AG09309 (cell line): ENCODE measurements at regions not wholly inside any gene's neighbourhood (a gene's known extent, or its start where the extent isn't known, plus 50 kb on each side); places are given as distances from the start of the nearest gene placed in this dataset.

Source experiments
- DNase-seq: peaks from one replicate; pipeline ENCODE4 v3.0.0-alpha.2; 2010; ENCODE audit warnings: low read depth
- H3K4me3 ChIP-seq: 2 replicates; pipeline ENCODE4 v1.5.1; 2011; ENCODE audit warnings: mild to moderate bottlenecking, low read depth, low read length, moderate library complexity; ENCODE audit not compliant: control insufficient read depth
- CTCF ChIP-seq: IDR thresholded peaks from 2 replicates; pipeline ENCODE4 v1.5.1; 2011; ENCODE audit warnings: mild to moderate bottlenecking, low read depth, low read length, inconsistent platforms; ENCODE audit not compliant: insufficient read depth, control insufficient read depth; ENCODE audit errors: missing control alignments

- no peak for DNase-seq
- TF ChIP-seq CTCF, result no peak
- H3K4me3 ChIP-seq, result no peak overlapping the region
These were observed 341.0 kb downstream of the MEIS1 start for GRCh38 chr2:66775730-66776422.

DNA sequence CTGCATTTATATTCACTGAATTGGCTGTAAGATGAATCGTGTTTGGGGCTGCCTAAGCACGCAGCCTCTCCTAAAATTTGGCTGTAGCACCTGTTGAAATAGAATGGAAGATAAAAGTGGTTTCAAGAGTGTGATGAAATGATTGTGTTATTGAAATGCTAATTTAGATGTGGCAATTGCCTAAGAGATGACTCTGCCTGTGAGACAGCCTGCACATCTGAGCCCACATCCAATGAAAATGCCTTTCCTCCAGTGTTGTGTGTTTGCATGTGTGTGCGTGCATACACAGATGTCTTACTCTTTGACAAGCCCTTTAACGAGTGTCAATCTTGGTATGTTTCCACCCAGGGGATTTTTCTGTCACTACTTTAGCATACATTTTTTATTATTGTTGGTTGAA lies 346.9 kb downstream of the MEIS1 start:
- TF ChIP-seq CTCF, result no peak
- DNase-seq, result no peak
- H3K4me3 ChIP-seq, result no peak overlapping the region

- no peak for TF ChIP-seq CTCF
- H3K4me3 ChIP-seq, result no peak overlapping the region
- DNase-seq, result no peak
These were observed 347.9 kb downstream of the MEIS1 start for GRCh38 chr2:66782780-66783361.

GRCh38 chr2:66789741-66790140 lies 354.8 kb downstream of the MEIS1 start:
- no peak for DNase-seq

GRCh38 chr2:66790651-66791181 lies 355.8 kb downstream of the MEIS1 start:
- TF ChIP-seq CTCF, result no peak
- H3K4me3 ChIP-seq, result no peak overlapping the region
- no peak for DNase-seq

More at GRCh38 chr2:66789741-66790140, 354.8 kb downstream of the MEIS1 start:
- no peak for TF ChIP-seq CTCF
- no peak overlapping the region for H3K4me3 ChIP-seq

- H3K4me3 ChIP-seq, result no peak overlapping the region
- no peak for DNase-seq
- TF ChIP-seq CTCF, result no peak
These were observed 359.1 kb downstream of the MEIS1 start for GRCh38 chr2:66794070-66794469.

DNA sequence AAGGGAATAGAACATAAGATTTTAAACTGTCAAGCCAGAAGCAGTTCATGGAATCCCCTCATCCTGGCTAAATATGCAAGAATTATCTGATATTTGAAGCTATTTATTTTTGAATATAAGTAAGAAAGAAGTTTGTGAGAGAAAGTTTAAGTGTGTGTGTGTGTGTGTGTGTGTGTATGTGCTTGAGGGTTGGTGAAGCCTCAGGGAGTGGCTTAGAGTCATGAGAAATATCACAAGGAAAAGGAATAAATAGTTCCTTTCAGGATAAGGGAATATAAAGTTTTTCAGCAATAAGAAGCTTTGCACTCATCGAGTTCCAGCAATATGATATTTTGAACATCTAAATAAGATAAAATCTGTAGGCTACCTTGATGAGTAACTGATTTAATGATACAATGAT lies 359.6 kb downstream of the MEIS1 start:
- TF ChIP-seq CTCF, result no peak
- no peak for DNase-seq
- no peak overlapping the region for H3K4me3 ChIP-seq
